Retinal pigment epithelial cell (primary cell): ENCODE measurements at regions not wholly inside any gene's neighbourhood (a gene's known extent, or its start where the extent isn't known, plus 50 kb on each side); places are given as distances from the start of the nearest gene placed in this dataset.
A peak's percentile ranks its signal among the peaks of the same experiment; 100 is the strongest.

Experiments used
- DNase-seq: peaks from one replicate; pipeline ENCODE4 v3.0.0-alpha.2; 2010; ENCODE audit warnings: low read depth
- H3K4me3 ChIP-seq: 2 replicates; pipeline ENCODE4 v1.5.1; 2011; ENCODE audit warnings: mild to moderate bottlenecking, low read length, control low read depth, moderate library complexity
- TF ChIP-seq, protein P1 (sequence below): conservative IDR thresholded peaks from 2 replicates; pipeline ENCODE4 v1.5.1; 2011; ENCODE audit warnings: low read depth, low read length, control low read depth, inconsistent platforms

- TF ChIP-seq, protein P1, sequence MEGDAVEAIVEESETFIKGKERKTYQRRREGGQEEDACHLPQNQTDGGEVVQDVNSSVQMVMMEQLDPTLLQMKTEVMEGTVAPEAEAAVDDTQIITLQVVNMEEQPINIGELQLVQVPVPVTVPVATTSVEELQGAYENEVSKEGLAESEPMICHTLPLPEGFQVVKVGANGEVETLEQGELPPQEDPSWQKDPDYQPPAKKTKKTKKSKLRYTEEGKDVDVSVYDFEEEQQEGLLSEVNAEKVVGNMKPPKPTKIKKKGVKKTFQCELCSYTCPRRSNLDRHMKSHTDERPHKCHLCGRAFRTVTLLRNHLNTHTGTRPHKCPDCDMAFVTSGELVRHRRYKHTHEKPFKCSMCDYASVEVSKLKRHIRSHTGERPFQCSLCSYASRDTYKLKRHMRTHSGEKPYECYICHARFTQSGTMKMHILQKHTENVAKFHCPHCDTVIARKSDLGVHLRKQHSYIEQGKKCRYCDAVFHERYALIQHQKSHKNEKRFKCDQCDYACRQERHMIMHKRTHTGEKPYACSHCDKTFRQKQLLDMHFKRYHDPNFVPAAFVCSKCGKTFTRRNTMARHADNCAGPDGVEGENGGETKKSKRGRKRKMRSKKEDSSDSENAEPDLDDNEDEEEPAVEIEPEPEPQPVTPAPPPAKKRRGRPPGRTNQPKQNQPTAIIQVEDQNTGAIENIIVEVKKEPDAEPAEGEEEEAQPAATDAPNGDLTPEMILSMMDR: no peak
- DNase-seq: no peak
- H3K4me3 ChIP-seq: no peak overlapping the region
These were observed 56.6 kb upstream of the ATF3 start for GRCh38 chr1:212551929-212552328.

- no peak for DNase-seq
- no peak overlapping the region for H3K4me3 ChIP-seq
- TF ChIP-seq, protein P1: no peak
These were observed 54.9 kb upstream of the ATF3 start for GRCh38 chr1:212553676-212554075.

- H3K4me3 ChIP-seq: no peak overlapping the region
- TF ChIP-seq, protein P1: no peak
- no peak for DNase-seq
These were observed 54.2 kb upstream of the ATF3 start for GRCh38 chr1:212554401-212554800.

DNA sequence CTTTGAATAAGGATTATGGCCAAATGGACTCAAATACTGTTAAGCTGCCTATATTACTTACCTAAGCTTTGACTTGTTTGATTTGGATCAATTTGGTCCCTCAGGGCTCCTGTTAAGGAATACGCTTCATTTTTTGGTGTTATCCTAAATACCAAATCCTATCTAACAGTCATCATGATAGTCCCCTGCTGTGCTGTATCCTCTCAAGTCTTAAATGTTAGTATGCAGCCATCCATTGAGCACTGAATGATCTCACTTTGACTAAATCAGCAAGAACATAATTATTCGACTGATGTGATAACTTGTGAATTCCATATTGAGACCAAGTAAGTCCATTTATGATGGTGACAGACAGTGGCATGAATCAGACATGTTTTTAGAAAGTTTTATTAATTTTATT, 53.1 kb upstream of the ATF3 start:
- no peak for DNase-seq
- TF ChIP-seq, protein P1: no peak
- H3K4me3 ChIP-seq: no peak overlapping the region

GRCh38 chr1:212556822-212557549, 51.6 kb upstream of the ATF3 start:
- no peak overlapping the region for H3K4me3 ChIP-seq
- DNase-seq: no peak
- TF ChIP-seq, protein P1: no peak

DNA sequence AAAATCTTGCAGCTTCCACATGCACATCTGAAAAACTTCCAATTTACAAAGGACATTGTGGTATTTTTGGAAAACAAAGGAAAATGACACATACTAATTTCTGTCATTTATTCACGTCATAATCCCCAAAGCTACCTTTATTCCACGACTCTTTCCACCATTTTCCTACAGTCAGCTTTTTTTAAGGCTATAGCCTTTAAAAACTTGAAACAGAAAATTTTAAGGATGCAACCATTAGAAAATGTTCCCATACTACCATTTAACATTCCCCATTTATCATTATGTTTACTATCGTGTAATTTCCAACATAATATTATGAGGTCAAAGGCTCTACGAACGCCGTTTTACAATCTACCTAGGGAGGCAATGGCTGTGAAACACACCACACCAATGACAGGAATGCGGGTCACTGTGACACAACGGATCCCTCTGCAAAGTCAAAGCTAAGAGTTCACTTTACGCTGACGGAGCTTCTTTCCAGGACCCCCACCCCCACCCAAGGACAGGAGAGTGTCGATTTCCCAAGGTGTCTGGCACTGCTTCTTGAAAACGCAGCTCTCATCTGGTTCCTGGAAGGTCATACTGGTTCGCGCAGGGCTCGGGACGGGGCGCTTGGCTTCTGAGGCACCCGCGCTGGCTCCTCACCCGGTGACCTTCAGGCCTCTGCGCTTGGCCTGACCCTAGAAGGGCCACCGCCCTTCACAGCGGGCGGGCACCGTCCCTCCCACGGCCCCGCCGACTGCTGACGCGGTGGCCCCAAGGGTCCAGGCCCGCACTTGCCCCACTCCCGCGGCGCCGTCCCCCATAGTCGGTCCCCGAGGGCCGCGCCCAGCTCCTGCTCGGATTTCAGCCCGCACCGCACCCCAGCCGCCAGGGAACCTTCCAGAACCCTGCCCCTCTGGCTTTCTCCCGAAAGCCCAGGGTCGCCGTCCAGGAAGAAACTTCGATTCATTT, 50.5 kb upstream of the ATF3 start:
- peak overlapping the region; percentile 57 for H3K4me3 ChIP-seq
- no peak for DNase-seq

More for the DNA sequence above, 50.5 kb upstream of the ATF3 start:
- TF ChIP-seq, protein P1: no peak
